ENCODE measurements at regions not wholly inside any gene's neighbourhood (a gene's known extent, or its start where the extent isn't known, plus 50 kb on each side); places are given as distances from the start of the nearest gene placed in this dataset.
"Not testable (repeated sequence)": the region's sequence is repeated elsewhere in the genome, so short reads cannot be mapped to it uniquely, and the experiment has no call there.

- ATAC-seq; DNase-seq (ENCODE audit: low read depth, low spot score); in situ Hi-C loops (cut with HindIII; ENCODE audit: low pct_unique_long_range_greater_than_20kb, low sequenced_read_pairs); POLR2A ChIA-PET; H3K9me3 ChIP-seq (ENCODE audit: control insufficient read depth, insufficient read depth, low read depth, low read length); intact Hi-C loops (cut with micrococcal nuclease; ENCODE audit: unreplicated experiment); H3K4me1 ChIP-seq (ENCODE audit: control insufficient read depth, insufficient read depth, low read length); H3K36me3 ChIP-seq (ENCODE audit: control insufficient read depth, insufficient read depth, low read length); H3K27ac ChIP-seq (ENCODE audit: low read length); BruUV-seq (replicated peaks); H3K4me3 ChIP-seq (ENCODE audit: low read depth in 2 of 2, low read length in 2 of 2); CTCF ChIA-PET; H3K27me3 ChIP-seq (ENCODE audit: control insufficient read depth, insufficient read depth, low read length): not testable (repeated sequence)
These were observed 94.3 kb downstream of the XKR3 start for GRCh38 chr22:16730894-16731293.

GRCh38 chr22:16727491-16727890, 97.7 kb downstream of the XKR3 start:
- ATAC-seq; DNase-seq (ENCODE audit: low read depth, low spot score); H3K4me3 ChIP-seq (ENCODE audit: low read depth in 2 of 2, low read length in 2 of 2); H3K4me1 ChIP-seq (ENCODE audit: control insufficient read depth, insufficient read depth, low read length); POLR2A ChIA-PET; BruUV-seq (replicated peaks); H3K9me3 ChIP-seq (ENCODE audit: control insufficient read depth, insufficient read depth, low read depth, low read length); in situ Hi-C loops (cut with HindIII; ENCODE audit: low pct_unique_long_range_greater_than_20kb, low sequenced_read_pairs); H3K36me3 ChIP-seq (ENCODE audit: control insufficient read depth, insufficient read depth, low read length); CTCF ChIA-PET; H3K27ac ChIP-seq (ENCODE audit: low read length); H3K27me3 ChIP-seq (ENCODE audit: control insufficient read depth, insufficient read depth, low read length): not testable (repeated sequence)
- intact Hi-C loops (cut with micrococcal nuclease; ENCODE audit: unreplicated experiment): loop anchor here (10.0 kb wide), 1 partner anchor 53 kb away; no protein-coding TSS in a partner anchor

- intact Hi-C loops (cut with micrococcal nuclease; ENCODE audit: unreplicated experiment): loop anchor here (10.0 kb wide), 1 partner anchor 48 kb away; no protein-coding TSS in a partner anchor
- POLR2A ChIA-PET; H3K9me3 ChIP-seq (ENCODE audit: control insufficient read depth, insufficient read depth, low read depth, low read length); BruUV-seq (replicated peaks); CTCF ChIA-PET; H3K4me1 ChIP-seq (ENCODE audit: control insufficient read depth, insufficient read depth, low read length); H3K27ac ChIP-seq (ENCODE audit: low read length); DNase-seq (ENCODE audit: low read depth, low spot score); H3K36me3 ChIP-seq (ENCODE audit: control insufficient read depth, insufficient read depth, low read length); H3K4me3 ChIP-seq (ENCODE audit: low read depth in 2 of 2, low read length in 2 of 2); in situ Hi-C loops (cut with HindIII; ENCODE audit: low pct_unique_long_range_greater_than_20kb, low sequenced_read_pairs); ATAC-seq; H3K27me3 ChIP-seq (ENCODE audit: control insufficient read depth, insufficient read depth, low read length): not testable (repeated sequence)
These were observed 102.0 kb downstream of the XKR3 start for GRCh38 chr22:16723241-16723640.

GRCh38 chr22:16722564-16722963, 102.6 kb downstream of the XKR3 start:
- in situ Hi-C loops (cut with HindIII; ENCODE audit: low pct_unique_long_range_greater_than_20kb, low sequenced_read_pairs); CTCF ChIA-PET; H3K4me3 ChIP-seq (ENCODE audit: low read depth in 2 of 2, low read length in 2 of 2); H3K27me3 ChIP-seq (ENCODE audit: control insufficient read depth, insufficient read depth, low read length); DNase-seq (ENCODE audit: low read depth, low spot score); H3K4me1 ChIP-seq (ENCODE audit: control insufficient read depth, insufficient read depth, low read length); BruUV-seq (replicated peaks); H3K9me3 ChIP-seq (ENCODE audit: control insufficient read depth, insufficient read depth, low read depth, low read length); ATAC-seq; H3K27ac ChIP-seq (ENCODE audit: low read length); POLR2A ChIA-PET; H3K36me3 ChIP-seq (ENCODE audit: control insufficient read depth, insufficient read depth, low read length): not testable (repeated sequence)
- intact Hi-C loops (cut with micrococcal nuclease; ENCODE audit: unreplicated experiment): loop anchor here (10.0 kb wide), 1 partner anchor 48 kb away; no protein-coding TSS in a partner anchor

GRCh38 chr22:16721961-16722360, 103.2 kb downstream of the XKR3 start:
- Histone ChIP-seq H3K27ac (ENCODE audit: low read length) (no peak overlapping the region), H3K9me3 (ENCODE audit: control insufficient read depth, insufficient read depth, low read depth, low read length) (no peaks in the 10 kb centered on the region), H3K36me3 (ENCODE audit: control insufficient read depth, insufficient read depth, low read length) (no peaks in the 10 kb centered on the region), H3K27me3 (ENCODE audit: control insufficient read depth, insufficient read depth, low read length) (no peaks in the 10 kb centered on the region), H3K4me1 (ENCODE audit: control insufficient read depth, insufficient read depth, low read length) (no peaks in the 10 kb centered on the region), H3K4me3 (ENCODE audit: low read depth in 2 of 2, low read length in 2 of 2) (no peak overlapping the region)
- TF ChIP-seq CTCF (IDR thresholded peaks at IDR 0.05) (no peak), REST (IDR thresholded peaks at IDR 0.05; ENCODE audit: insufficient read depth in 1 of 2, low read depth in 2 of 2, low read length in 1 of 2) (no peak), SIN3A (IDR thresholded peaks at IDR 0.05; ENCODE audit: borderline replicate concordance, insufficient read depth, low read depth, low read length) (no peak), POLR2AphosphoS5 (IDR thresholded peaks at IDR 0.05; ENCODE audit: low read depth, low read length) (no peak), TCF7L2 (IDR thresholded peaks at IDR 0.05; ENCODE audit: low read depth, low read length) (no peak)
- POLR2A ChIA-PET: no interaction called here
- ATAC-seq: no peak
- intact Hi-C loops (cut with micrococcal nuclease; ENCODE audit: unreplicated experiment) (loop anchor here (10.0 kb wide), 1 partner anchor 47 kb away; no protein-coding TSS in a partner anchor), in situ Hi-C loops (cut with HindIII; ENCODE audit: low pct_unique_long_range_greater_than_20kb, low sequenced_read_pairs) (no loop called here)
- BruUV-seq (replicated peaks): no TSS peak
- DNase-seq (ENCODE audit: low read depth, low spot score): no peak
- CTCF ChIA-PET: no interaction called here

Measured in Panc1 (cell line).